DND-41 (cell line): ENCODE measurements at regions not wholly inside any gene's neighbourhood (a gene's known extent, or its start where the extent isn't known, plus 50 kb on each side); places are given as distances from the start of the nearest gene placed in this dataset.

ENCODE experiments used
- CTCF ChIP-seq: IDR thresholded peaks from 2 replicates; pipeline ENCODE4 v1.5.1; 2012; ENCODE audit warnings: borderline replicate concordance, low read length, moderate library complexity, mild to moderate bottlenecking; ENCODE audit not compliant: poor library complexity, severe bottlenecking; ENCODE audit errors: extremely low read depth
- EZH2 ChIP-seq: IDR thresholded peaks from 3 replicates; pipeline ENCODE4 v1.6.1; 2012; ENCODE audit warnings: borderline replicate concordance, low read depth, mild to moderate bottlenecking, moderate library complexity, low read length, inconsistent platforms; ENCODE audit not compliant: severe bottlenecking

GRCh38 chr12:127046467-127046866 is 1220.5 kb upstream of the TMEM132C start:
- no peak for TF ChIP-seq CTCF
- no peak for TF ChIP-seq EZH2
